ENCODE measurements at regions not wholly inside any gene's neighbourhood (a gene's known extent, or its start where the extent isn't known, plus 50 kb on each side); places are given as distances from the start of the nearest gene placed in this dataset.
"Not testable (repeated sequence)": the region's sequence is repeated elsewhere in the genome, so short reads cannot be mapped to it uniquely, and the experiment has no call there.

DNA sequence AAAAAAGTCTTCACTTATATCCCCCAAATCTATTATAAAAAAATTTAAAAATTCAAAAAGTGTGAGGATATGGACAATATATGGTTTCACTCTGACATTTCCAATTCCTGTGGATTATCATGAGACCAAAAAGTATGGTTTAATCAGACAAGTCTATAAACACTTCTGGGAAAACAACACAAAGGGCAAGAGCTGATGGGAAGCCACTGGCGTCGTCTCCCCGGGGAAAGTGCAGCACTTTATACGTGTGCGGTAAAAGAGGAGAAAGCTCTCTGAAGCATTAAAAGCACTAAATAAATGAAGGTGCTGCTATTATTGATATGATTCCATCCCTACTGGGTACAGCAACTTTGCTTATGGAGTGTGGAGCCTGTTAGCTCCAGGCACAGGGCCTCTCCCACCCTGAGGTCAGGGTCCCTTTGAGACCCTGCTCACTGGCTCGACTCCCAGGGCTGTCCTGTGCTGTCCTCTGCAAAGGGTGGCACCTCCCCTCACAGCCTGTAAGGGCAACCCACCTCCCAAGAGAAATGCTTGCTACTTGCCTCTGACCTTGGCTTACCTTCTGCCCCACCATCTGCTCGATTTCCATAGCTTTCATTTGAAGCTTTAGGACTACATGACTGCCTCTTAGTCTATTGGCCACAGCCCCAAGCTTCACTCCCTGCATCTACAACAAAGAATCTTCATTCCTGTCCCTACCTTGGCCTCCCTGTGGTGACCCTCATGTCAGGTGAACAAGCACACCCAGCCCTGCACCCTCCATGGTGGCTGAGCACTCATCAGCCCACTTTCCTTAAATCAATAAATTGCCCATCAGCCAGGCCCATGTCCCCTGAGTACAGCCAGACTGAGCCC, 248.6 kb downstream of the HNRNPD start:
- H3K4me1 ChIP-seq (ENCODE audit: control insufficient read depth, insufficient read depth, low read length) = no peaks in the 10 kb centered on the region
- no peaks in the 10 kb centered on the region for H3K36me3 ChIP-seq (ENCODE audit: control insufficient read depth, insufficient read depth, low read length)
- Mint-ChIP-seq H3K36me3 (ENCODE audit: low read depth) (no peaks in the 10 kb centered on the region), H3K4me3 (no peak overlapping the region), H3K9me3 (no peaks in the 10 kb centered on the region), H3K27me3 (ENCODE audit: insufficient read depth) (peaks cover 2% of the 10 kb centered on the region), H3K4me1 (no peaks in the 10 kb centered on the region), H3K27ac (no peak overlapping the region)
- H3K9ac ChIP-seq (ENCODE audit: extremely low read depth, low read length, poor library complexity, severe bottlenecking) = no peak overlapping the region
- DNase-seq = no peak
- 92 to 93% methylated on average over 6 to 7 of the region's 7 CpGs for WGBS, 2 experiments (ENCODE audit: insufficient coverage in 1 of 2, insufficient read length in 1 of 2)
- H3K27me3 ChIP-seq (ENCODE audit: control insufficient read depth, insufficient read depth, low read length, poor library complexity, severe bottlenecking) = no peaks in the 10 kb centered on the region
- no peak overlapping the region for H3K4me3 ChIP-seq (ENCODE audit: low read length)
- H3K27ac ChIP-seq (ENCODE audit: low read depth, low read length) = no peak overlapping the region
- TF ChIP-seq, protein P1, sequence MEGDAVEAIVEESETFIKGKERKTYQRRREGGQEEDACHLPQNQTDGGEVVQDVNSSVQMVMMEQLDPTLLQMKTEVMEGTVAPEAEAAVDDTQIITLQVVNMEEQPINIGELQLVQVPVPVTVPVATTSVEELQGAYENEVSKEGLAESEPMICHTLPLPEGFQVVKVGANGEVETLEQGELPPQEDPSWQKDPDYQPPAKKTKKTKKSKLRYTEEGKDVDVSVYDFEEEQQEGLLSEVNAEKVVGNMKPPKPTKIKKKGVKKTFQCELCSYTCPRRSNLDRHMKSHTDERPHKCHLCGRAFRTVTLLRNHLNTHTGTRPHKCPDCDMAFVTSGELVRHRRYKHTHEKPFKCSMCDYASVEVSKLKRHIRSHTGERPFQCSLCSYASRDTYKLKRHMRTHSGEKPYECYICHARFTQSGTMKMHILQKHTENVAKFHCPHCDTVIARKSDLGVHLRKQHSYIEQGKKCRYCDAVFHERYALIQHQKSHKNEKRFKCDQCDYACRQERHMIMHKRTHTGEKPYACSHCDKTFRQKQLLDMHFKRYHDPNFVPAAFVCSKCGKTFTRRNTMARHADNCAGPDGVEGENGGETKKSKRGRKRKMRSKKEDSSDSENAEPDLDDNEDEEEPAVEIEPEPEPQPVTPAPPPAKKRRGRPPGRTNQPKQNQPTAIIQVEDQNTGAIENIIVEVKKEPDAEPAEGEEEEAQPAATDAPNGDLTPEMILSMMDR (conservative IDR thresholded peaks at IDR 0.05) = no peak
- H3K9me3 ChIP-seq (ENCODE audit: control insufficient read depth, low read length) = no peaks in the 10 kb centered on the region

DNA sequence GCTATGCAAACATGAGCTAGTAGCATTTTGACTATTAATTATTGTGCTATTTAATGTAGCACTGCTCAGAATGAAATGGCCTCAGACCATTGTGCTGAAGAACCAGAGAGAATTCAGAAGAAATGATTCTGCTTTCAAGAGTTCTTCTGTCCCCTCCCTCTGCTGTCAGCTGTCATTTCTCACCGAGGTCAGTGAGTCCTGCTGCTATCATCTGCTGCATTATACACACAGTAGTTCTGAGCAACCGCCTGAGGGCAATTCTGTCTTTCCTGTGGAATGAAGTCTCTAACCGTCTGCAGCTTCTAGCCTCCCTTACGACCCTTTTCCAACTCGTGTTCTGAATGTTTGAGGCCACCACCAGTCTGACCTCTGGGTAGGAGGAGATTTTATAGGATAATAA, 249.4 kb downstream of the HNRNPD start:
- Mint-ChIP-seq H3K4me3 (no peak overlapping the region), H3K27ac (no peak overlapping the region), H3K9me3 (no peaks in the 10 kb centered on the region), H3K4me1 (no peaks in the 10 kb centered on the region), H3K36me3 (ENCODE audit: low read depth) (no peaks in the 10 kb centered on the region), H3K27me3 (ENCODE audit: insufficient read depth) (no peaks in the 10 kb centered on the region)
- no peak for DNase-seq
- no peaks in the 10 kb centered on the region for H3K36me3 ChIP-seq (ENCODE audit: control insufficient read depth, insufficient read depth, low read length)
- no peak overlapping the region for H3K9ac ChIP-seq (ENCODE audit: extremely low read depth, low read length, poor library complexity, severe bottlenecking)
- WGBS, 2 experiments (ENCODE audit: insufficient coverage in 1 of 2, insufficient read length in 1 of 2) = 83 to 88% methylated on average over 1 to 5 of the region's 5 CpGs
- H3K4me1 ChIP-seq (ENCODE audit: control insufficient read depth, insufficient read depth, low read length) = no peaks in the 10 kb centered on the region
- H3K27ac ChIP-seq (ENCODE audit: low read depth, low read length) = no peak overlapping the region
- H3K9me3 ChIP-seq (ENCODE audit: control insufficient read depth, low read length) = no peaks in the 10 kb centered on the region
- no peak overlapping the region for H3K4me3 ChIP-seq (ENCODE audit: low read length)
- TF ChIP-seq, protein P1 (conservative IDR thresholded peaks at IDR 0.05) = no peak
- no peaks in the 10 kb centered on the region for H3K27me3 ChIP-seq (ENCODE audit: control insufficient read depth, insufficient read depth, low read length, poor library complexity, severe bottlenecking)

DNA sequence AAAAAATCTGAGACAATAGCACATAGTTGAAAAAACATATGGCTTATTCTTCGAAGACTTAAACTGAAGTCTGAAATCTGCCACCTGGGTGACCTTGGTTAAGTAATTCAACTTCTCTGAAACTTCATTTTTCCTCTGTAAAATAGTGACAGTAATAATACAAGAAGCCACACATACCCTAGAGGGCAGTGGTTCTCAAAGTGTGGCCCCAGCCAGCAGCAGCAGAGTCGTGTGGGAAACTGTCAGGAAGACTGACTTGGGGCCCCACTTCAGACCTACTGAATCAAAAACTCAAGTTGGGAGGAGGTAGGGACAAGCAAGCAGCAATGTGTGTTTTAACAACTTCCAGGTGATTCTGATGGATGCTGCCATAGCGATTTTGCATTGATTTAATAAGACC, 249.9 kb downstream of the HNRNPD start:
- WGBS, 2 experiments (ENCODE audit: insufficient coverage in 1 of 2, insufficient read length in 1 of 2) = 64 to 89% methylated on average over 3 of the region's 3 CpGs
- no peaks in the 10 kb centered on the region for H3K36me3 Mint-ChIP-seq (ENCODE audit: low read depth)
- Histone ChIP-seq H3K27me3 (ENCODE audit: control insufficient read depth, insufficient read depth, low read length, poor library complexity, severe bottlenecking) (no peaks in the 10 kb centered on the region), H3K9me3 (ENCODE audit: control insufficient read depth, low read length) (no peaks in the 10 kb centered on the region), H3K4me1 (ENCODE audit: control insufficient read depth, insufficient read depth, low read length) (no peaks in the 10 kb centered on the region), H3K9ac (ENCODE audit: extremely low read depth, low read length, poor library complexity, severe bottlenecking) (no peak overlapping the region), H3K36me3 (ENCODE audit: control insufficient read depth, insufficient read depth, low read length) (no peaks in the 10 kb centered on the region), H3K4me3 (ENCODE audit: low read length) (no peak overlapping the region), H3K27ac (ENCODE audit: low read depth, low read length) (no peak overlapping the region)
- peak; percentile 53 for DNase-seq
- TF ChIP-seq, protein P1 (conservative IDR thresholded peaks at IDR 0.05) = peak; percentile 51
- no peaks in the 10 kb centered on the region for H3K4me1 Mint-ChIP-seq
- H3K9me3 Mint-ChIP-seq = no peaks in the 10 kb centered on the region
- no peak overlapping the region for H3K4me3 Mint-ChIP-seq
- H3K27me3 Mint-ChIP-seq (ENCODE audit: insufficient read depth) = no peaks in the 10 kb centered on the region
- no peak overlapping the region for H3K27ac Mint-ChIP-seq

DNA sequence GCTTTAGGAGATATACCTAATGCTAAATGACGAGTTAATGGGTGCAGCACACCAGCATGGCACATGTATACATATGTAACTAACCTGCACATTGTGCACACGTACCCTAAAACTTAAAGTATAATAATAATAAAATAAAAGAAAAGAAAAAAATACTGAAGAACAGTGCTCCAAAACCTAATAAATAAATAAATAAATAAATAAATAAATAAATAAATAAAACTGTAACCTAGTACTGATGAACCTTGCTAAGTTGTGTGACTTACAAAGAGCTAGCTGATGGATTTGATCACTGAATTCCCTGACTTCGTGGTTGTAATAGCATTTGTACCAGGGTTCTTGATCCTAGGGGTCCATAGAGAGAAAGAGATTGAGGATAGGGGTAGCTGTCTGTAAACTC, 258.6 kb downstream of the HNRNPD start:
- not testable (repeated sequence) for H3K4me3 Mint-ChIP-seq

More for the DNA sequence above, 258.6 kb downstream of the HNRNPD start:
- H3K27ac ChIP-seq (ENCODE audit: low read depth, low read length); H3K27ac Mint-ChIP-seq; H3K36me3 ChIP-seq (ENCODE audit: control insufficient read depth, insufficient read depth, low read length); H3K36me3 Mint-ChIP-seq (ENCODE audit: low read depth); H3K9me3 Mint-ChIP-seq; H3K9me3 ChIP-seq (ENCODE audit: control insufficient read depth, low read length); H3K4me3 ChIP-seq (ENCODE audit: low read length); H3K4me1 Mint-ChIP-seq; H3K4me1 ChIP-seq (ENCODE audit: control insufficient read depth, insufficient read depth, low read length); DNase-seq; H3K27me3 Mint-ChIP-seq (ENCODE audit: insufficient read depth); H3K9ac ChIP-seq (ENCODE audit: extremely low read depth, low read length, poor library complexity, severe bottlenecking); H3K27me3 ChIP-seq (ENCODE audit: control insufficient read depth, insufficient read depth, low read length, poor library complexity, severe bottlenecking): not testable (repeated sequence)
- 67 to 84% methylated on average over 1 of the region's 3 CpGs for WGBS, 2 experiments (ENCODE audit: insufficient coverage in 1 of 2, insufficient read length in 1 of 2)
